Keratinocyte (primary cell): ENCODE measurements at regions not wholly inside any gene's neighbourhood (a gene's known extent, or its start where the extent isn't known, plus 50 kb on each side); places are given as distances from the start of the nearest gene placed in this dataset.
"Not testable (repeated sequence)": the region's sequence is repeated elsewhere in the genome, so short reads cannot be mapped to it uniquely, and the experiment has no call there.

Experiments used
- DNase-seq: peaks from one replicate; pipeline ENCODE4 v3.0.0-alpha.2; 2011; ENCODE audit warnings: low read depth, missing footprints, low spot score
- FAIRE-seq: peaks from 2 replicates; lab custom pipeline; 2011; peaks lifted over from hg19 to GRCh38; lab: Jason Lieb, UNC
- H2AFZ ChIP-seq: 2 replicates; pipeline ENCODE4 v1.6.0; 2012; ENCODE audit warnings: low read length, control low read depth, inconsistent platforms; ENCODE audit not compliant: control insufficient read depth
- H3K27ac ChIP-seq: 2 replicates; pipeline ENCODE4 v1.5.1; 2011; ENCODE audit warnings: low read length; ENCODE audit not compliant: control insufficient read depth, insufficient read depth
- H3K27me3 ChIP-seq: 3 replicates; pipeline ENCODE4 v1.6.0; 2011; ENCODE audit warnings: low read length; ENCODE audit not compliant: control insufficient read depth, insufficient read depth; ENCODE audit errors: extremely low read depth
- H3K36me3 ChIP-seq, 2 experiments: 2 replicates in 1 of 2; 3 replicates in 1 of 2; pipeline ENCODE4 v1.5.1; 2011; ENCODE audit warnings: low read length in 2 of 2, mild to moderate bottlenecking in 1 of 2; ENCODE audit not compliant: control insufficient read depth in 2 of 2, insufficient read depth in 2 of 2; ENCODE audit errors: extremely low read depth in 1 of 2
- H3K4me1 ChIP-seq: 3 replicates; pipeline ENCODE4 v1.5.1; 2011; ENCODE audit warnings: low read length; ENCODE audit not compliant: control insufficient read depth, insufficient read depth; ENCODE audit errors: extremely low read depth
- H3K4me2 ChIP-seq: 3 replicates; pipeline ENCODE4 v1.6.0; 2011; ENCODE audit warnings: low read depth, low read length; ENCODE audit not compliant: control insufficient read depth, insufficient read depth; ENCODE audit errors: extremely low read depth
- H3K4me3 ChIP-seq, 3 experiments: fragments of 200-600 bp in 1 of 3; sonication (generic) in 1 of 3; 2 replicates in 2 of 3; 3 replicates in 1 of 3; pipeline ENCODE4 v1.5.1; 2011 to 2016; ENCODE audit warnings: low read length in 3 of 3, mild to moderate bottlenecking in 3 of 3, control low read depth in 2 of 3, inconsistent platforms in 1 of 3, low read depth in 1 of 3, mixed read lengths in 1 of 3, mixed run types in 1 of 3, moderate library complexity in 1 of 3; ENCODE audit not compliant: control insufficient read depth in 2 of 3, insufficient read depth in 2 of 3; ENCODE audit errors: extremely low read depth in 1 of 3
- H3K79me2 ChIP-seq: 2 replicates; pipeline ENCODE4 v1.6.0; 2012; ENCODE audit warnings: low read length; ENCODE audit not compliant: control insufficient read depth, insufficient read depth
- H3K9ac ChIP-seq: 3 replicates; pipeline ENCODE4 v1.6.0; 2011; ENCODE audit warnings: low read length; ENCODE audit not compliant: control insufficient read depth, insufficient read depth; ENCODE audit errors: extremely low read depth
- H3K9me1 ChIP-seq: 3 replicates; pipeline ENCODE4 v1.6.0; 2011; ENCODE audit warnings: low read length; ENCODE audit not compliant: control insufficient read depth, insufficient read depth; ENCODE audit errors: extremely low read depth
- H3K9me3 ChIP-seq: 2 replicates; pipeline ENCODE4 v1.5.1; 2012; ENCODE audit warnings: low read depth, low read length; ENCODE audit not compliant: control insufficient read depth
- H4K20me1 ChIP-seq: 3 replicates; pipeline ENCODE4 v1.6.0; 2011; ENCODE audit warnings: low read length; ENCODE audit not compliant: control insufficient read depth, insufficient read depth; ENCODE audit errors: extremely low read depth
- EZH2 ChIP-seq: IDR thresholded peaks from one replicate; pipeline ENCODE4 v1.6.1; 2012; ENCODE audit warnings: inconsistent platforms, mild to moderate bottlenecking, low read length, moderate library complexity
- dilution Hi-C: fragments of 300-500 bp; cut with MboI; formaldehyde crosslinking; loops from one replicate; pipeline ENCODE4 v1.7.0; 2020; ENCODE audit warnings: low sequenced_read_pairs; ENCODE audit not compliant: extremely low pct_ligation_motif_present
- TF ChIP-seq, protein P1 (sequence below), 3 experiments: IDR thresholded peaks in 1 of 3; conservative IDR thresholded peaks in 1 of 3; optimal IDR thresholded peaks in 1 of 3; 2 replicates in 2 of 3; 3 replicates in 1 of 3; pipeline versions ENCODE3 to v1.5.1; 2011; ENCODE audit warnings: low read length in 3 of 3, mild to moderate bottlenecking in 3 of 3, moderate library complexity in 2 of 3, control low read depth in 1 of 3, inconsistent platforms in 1 of 3; ENCODE audit not compliant: insufficient read depth in 2 of 3; ENCODE audit errors: extremely low read depth in 1 of 3

DNA sequence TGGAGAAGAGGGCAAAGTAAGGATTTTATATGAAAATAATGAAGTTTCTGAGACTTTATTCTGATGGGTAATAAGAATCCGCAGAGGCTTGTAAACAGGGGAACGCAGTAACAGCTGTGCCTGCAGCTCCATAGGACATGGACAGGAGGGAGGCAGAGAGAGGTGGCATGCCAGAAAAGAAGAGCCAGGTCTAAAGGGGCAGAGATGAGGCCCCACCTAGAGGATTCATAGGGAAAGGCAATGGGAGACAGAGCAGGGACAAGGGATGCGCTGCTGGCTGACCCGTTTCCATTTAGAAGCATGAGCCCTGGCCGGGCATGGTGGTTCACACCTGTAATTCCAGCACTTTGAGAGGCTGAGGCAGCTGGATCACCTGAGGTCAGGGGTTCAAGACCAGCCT, 340.3 kb upstream of the CDH5 start:
- TF ChIP-seq EZH2, result no peak
- TF ChIP-seq, protein P1, sequence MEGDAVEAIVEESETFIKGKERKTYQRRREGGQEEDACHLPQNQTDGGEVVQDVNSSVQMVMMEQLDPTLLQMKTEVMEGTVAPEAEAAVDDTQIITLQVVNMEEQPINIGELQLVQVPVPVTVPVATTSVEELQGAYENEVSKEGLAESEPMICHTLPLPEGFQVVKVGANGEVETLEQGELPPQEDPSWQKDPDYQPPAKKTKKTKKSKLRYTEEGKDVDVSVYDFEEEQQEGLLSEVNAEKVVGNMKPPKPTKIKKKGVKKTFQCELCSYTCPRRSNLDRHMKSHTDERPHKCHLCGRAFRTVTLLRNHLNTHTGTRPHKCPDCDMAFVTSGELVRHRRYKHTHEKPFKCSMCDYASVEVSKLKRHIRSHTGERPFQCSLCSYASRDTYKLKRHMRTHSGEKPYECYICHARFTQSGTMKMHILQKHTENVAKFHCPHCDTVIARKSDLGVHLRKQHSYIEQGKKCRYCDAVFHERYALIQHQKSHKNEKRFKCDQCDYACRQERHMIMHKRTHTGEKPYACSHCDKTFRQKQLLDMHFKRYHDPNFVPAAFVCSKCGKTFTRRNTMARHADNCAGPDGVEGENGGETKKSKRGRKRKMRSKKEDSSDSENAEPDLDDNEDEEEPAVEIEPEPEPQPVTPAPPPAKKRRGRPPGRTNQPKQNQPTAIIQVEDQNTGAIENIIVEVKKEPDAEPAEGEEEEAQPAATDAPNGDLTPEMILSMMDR (optimal IDR thresholded peaks at IDR 0.05 in 1 of 3, IDR thresholded peaks at IDR 0.05 in 1 of 3, conservative IDR thresholded peaks at IDR 0.05 in 1 of 3; ENCODE audit: extremely low read depth in 1 of 3, insufficient read depth in 2 of 3, low read length in 3 of 3), result peak; percentile 25 to 63 (median 62)
- Histone ChIP-seq H2AFZ (no peak overlapping the region), H3K79me2 (no peaks in the 10 kb centered on the region), H3K27me3 (no peaks in the 10 kb centered on the region), H3K9ac (no peak overlapping the region), H3K27ac (no peak overlapping the region), H4K20me1 (no peaks in the 10 kb centered on the region), H3K9me1 (no peaks in the 10 kb centered on the region), H3K4me2 (no peak overlapping the region), H3K36me3 (no peaks in the 10 kb centered on the region), H3K9me3 (peaks cover 5% of the 10 kb centered on the region), H3K4me3 (no peak overlapping the region), H3K4me1 (peaks cover 3% of the 10 kb centered on the region)
- no peak for FAIRE-seq
- no peak for DNase-seq
- dilution Hi-C loops, result no loop called here

DNA sequence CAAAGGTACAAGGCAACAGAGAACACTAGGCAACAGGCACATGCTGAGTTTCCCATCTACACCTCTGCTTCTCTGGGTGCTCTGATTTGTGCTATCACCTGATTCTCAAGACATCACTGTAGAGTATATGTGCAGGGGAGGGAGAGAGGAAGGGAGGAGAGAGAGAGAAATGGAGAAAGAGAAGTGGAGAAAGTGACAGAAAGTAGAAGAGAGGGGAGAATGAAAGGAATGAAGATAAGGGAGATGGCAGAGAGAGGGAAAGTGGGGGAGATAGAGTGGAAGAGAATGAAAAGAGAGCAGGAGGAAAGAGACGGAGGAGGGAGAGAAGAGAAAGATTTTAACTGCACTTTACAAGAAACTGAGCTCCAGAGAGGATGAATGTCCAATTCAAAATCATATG, 340.7 kb upstream of the CDH5 start:
- Histone ChIP-seq H3K9me3 (peaks cover 5% of the 10 kb centered on the region), H3K4me2 (no peak overlapping the region), H3K9me1 (no peaks in the 10 kb centered on the region), H3K9ac (no peak overlapping the region), H3K79me2 (no peaks in the 10 kb centered on the region), H3K27me3 (no peaks in the 10 kb centered on the region), H3K4me3 (no peak overlapping the region), H3K36me3 (no peaks in the 10 kb centered on the region), H2AFZ (no peak overlapping the region), H3K4me1 (peaks cover 3% of the 10 kb centered on the region), H3K27ac (no peak overlapping the region), H4K20me1 (no peaks in the 10 kb centered on the region)
- dilution Hi-C loops, result no loop called here
- TF ChIP-seq, protein P1 (optimal IDR thresholded peaks at IDR 0.05 in 1 of 3, IDR thresholded peaks at IDR 0.05 in 1 of 3, conservative IDR thresholded peaks at IDR 0.05 in 1 of 3; ENCODE audit: extremely low read depth in 1 of 3, insufficient read depth in 2 of 3, low read length in 3 of 3), result no peak
- TF ChIP-seq EZH2, result no peak
- no peak for FAIRE-seq
- DNase-seq, result no peak

DNA sequence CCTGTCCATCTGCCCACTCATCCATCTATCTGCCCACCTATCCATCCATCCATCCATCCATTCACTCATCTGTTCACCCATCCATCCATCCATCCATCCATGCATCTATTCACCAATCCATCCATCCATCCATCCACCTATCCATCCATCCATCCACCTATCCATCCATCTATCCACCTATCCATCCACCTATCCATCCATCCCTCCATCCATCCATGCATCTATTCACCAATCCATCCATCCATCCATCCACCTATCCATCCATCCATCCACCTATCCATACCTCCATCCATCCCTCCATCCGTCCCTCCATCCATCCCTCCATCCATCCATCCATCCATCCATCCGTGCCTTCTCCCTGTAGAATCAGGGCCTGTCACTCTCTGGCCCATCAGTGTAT, 341.9 kb upstream of the CDH5 start:
- H3K27ac ChIP-seq, dilution Hi-C loops, H3K9ac ChIP-seq, H2AFZ ChIP-seq, H3K4me3 ChIP-seq, H3K27me3 ChIP-seq, H3K4me1 ChIP-seq, DNase-seq, H3K79me2 ChIP-seq, H4K20me1 ChIP-seq, H3K36me3 ChIP-seq, H3K9me3 ChIP-seq, H3K4me2 ChIP-seq, FAIRE-seq, H3K9me1 ChIP-seq: not testable (repeated sequence)
